GM20000 (cell line): ENCODE measurements at regions not wholly inside any gene's neighbourhood (a gene's known extent, or its start where the extent isn't known, plus 50 kb on each side); places are given as distances from the start of the nearest gene placed in this dataset.

Source experiments
- DNase-seq: peaks from one replicate; pipeline ENCODE4 v3.0.0; 2012; ENCODE audit warnings: low spot score
- CTCF ChIP-seq: IDR thresholded peaks from 2 replicates; pipeline ENCODE4 v1.5.1; 2012; ENCODE audit warnings: mild to moderate bottlenecking, control low read depth; ENCODE audit errors: extremely low read depth, missing control alignments

- no peak for TF ChIP-seq CTCF
- no peak for DNase-seq
Measured at GRCh38 chr13:76723551-76724232, 162.5 kb downstream of the KCTD12 start.

GRCh38 chr13:76722782-76723181 lies 163.4 kb downstream of the KCTD12 start:
- no peak for TF ChIP-seq CTCF
- no peak for DNase-seq

GRCh38 chr13:76720821-76721220 lies 165.4 kb downstream of the KCTD12 start:
- no peak for TF ChIP-seq CTCF
- no peak for DNase-seq

GRCh38 chr13:76720416-76720815 lies 165.8 kb downstream of the KCTD12 start:
- DNase-seq = no peak
- no peak for TF ChIP-seq CTCF

GRCh38 chr13:76719955-76720354 lies 166.2 kb downstream of the KCTD12 start:
- no peak for DNase-seq
- TF ChIP-seq CTCF = no peak

GRCh38 chr13:76717092-76717491 lies 169.1 kb downstream of the KCTD12 start:
- DNase-seq = no peak
- TF ChIP-seq CTCF = no peak

- TF ChIP-seq CTCF = no peak
- no peak for DNase-seq
Measured at GRCh38 chr13:76715621-76716020, 170.6 kb downstream of the KCTD12 start.
